GM19324 (cell line): ENCODE measurements at regions not wholly inside any gene's neighbourhood (a gene's known extent, or its start where the extent isn't known, plus 50 kb on each side); places are given as distances from the start of the nearest gene placed in this dataset.

Experiments
- ATAC-seq: cut with Tn5 transposase; IDR thresholded peaks from one replicate; pipeline ENCODE4 v1.9.1; 2021; ENCODE audit warnings: mild to moderate bottlenecking, moderate library complexity; ENCODE audit not compliant: unreplicated experiment, low FRiP score

DNA sequence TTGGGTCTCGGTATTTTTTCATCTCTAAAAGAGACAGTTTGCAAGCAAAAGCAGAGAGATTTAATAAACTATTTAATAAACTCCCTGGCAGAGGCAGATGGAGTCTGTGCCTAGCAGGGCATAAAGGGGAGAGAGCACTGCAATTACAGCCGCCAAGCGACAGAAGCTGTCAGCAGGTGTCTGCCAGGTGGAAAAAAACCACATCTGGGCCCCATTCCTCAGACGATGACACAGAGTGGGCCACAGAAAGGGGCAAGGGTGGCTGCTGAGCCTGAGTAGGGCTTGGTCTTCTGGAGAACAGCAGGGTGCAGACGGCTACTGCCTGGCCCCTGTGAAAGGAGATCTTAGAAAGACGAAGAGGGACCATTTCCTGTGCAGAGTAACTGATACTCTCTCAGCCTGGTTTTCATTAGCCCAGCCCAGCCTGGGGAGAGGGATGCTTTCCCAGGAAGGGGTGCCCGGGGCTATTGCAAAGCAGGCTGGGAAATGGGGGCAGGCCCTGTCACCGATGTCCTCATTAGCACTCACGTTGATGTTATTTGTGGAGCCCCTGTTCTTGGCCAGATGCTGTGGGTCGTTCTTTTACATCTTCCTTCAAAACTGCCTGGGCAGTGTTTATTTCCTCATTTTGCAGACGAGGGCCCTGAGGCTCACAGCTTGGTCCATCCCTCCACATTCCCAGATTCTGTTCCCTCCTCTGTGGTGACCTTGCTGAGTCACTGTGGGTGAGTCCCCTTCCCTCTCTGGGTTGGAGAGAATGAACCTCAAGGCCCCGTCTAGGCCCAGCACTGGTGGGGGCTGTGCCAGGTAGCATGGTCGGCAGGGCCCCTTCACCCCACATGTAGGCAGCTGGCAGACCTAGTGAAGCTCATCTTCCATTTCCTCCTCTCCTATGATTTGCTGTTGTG lies 472.7 kb downstream of the PTPRU start:
- ATAC-seq, result no peak

DNA sequence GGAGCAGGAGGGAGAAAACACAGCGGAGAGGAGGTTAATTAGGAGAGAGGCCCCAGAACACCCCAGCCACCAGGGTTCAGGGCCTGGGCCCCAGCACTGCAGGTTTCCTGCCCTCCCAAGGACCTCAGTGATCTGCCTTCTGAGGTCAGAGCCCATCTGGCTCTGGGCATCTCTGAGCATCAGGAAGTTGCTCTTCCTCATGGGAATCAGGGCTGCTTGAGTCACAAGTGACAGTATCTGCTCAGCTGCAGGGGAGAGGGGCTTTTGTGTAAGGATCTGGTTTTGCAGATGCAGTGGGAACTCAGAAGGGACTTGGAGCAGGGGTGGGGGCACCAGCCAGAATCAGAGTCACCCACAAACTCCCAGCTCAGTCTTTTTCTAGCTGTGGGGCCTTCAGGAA lies 472.1 kb downstream of the PTPRU start:
- ATAC-seq, result no peak

DNA sequence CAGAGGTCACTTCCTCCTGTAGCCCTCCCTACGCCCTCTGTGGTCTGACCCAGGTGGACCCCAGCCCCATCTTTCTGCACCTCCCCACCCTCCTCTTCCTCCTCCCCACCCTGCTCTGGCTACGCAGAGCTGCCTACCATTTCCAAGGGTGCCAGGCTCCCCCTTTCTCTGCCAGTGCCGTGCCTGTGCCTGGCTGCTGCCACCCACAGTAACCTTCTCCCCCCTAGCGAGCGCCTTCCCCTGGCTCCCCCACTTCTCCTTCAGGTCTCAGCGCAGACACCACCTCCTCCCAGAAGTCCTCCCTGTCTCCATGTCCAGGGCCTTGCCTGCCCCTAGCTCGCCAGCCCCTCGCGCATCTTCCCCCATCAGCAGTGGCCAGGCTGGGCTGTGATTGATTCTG lies 471.5 kb downstream of the PTPRU start:
- ATAC-seq, result no peak

DNA sequence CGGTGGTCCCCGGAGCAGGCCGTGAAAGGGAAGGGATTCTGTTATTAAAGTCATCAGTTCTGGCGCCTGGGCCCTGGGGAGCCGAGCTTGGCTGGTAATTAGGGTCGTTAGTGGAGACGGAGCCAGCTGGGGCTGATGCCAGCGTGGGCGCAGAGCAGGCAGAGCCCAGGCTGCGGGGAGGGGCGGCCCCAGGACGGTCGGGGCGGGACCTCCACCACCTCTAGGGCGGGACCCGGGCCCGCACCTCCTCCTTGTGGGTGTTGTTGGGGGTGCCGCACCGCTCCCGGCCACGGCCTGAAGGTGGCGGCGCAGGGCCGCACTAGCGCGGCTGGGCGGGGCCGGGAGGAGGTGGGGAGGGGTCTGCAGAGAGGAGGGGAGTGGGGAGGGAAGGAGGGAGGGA lies 470.6 kb downstream of the PTPRU start:
- ATAC-seq, result peak; percentile 41

DNA sequence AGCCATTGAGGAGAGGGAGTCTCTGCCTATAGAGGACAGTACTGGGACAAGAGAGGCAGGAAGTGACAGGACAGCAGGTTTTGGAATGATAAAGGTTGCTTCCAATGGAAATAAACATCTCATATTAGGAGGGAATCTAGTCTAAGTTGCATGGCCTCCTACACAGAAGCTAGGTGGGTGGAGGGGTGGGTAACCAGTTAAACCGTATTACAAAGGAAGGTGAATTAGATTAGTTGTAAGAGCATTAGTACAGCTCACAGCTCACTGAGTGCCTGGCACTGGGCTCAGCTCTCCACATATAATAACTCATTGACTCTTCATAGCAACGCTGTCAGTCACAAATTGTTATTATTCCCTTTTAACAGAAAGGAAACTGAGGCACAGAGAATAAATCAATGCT lies 468.1 kb downstream of the PTPRU start:
- no peak for ATAC-seq

DNA sequence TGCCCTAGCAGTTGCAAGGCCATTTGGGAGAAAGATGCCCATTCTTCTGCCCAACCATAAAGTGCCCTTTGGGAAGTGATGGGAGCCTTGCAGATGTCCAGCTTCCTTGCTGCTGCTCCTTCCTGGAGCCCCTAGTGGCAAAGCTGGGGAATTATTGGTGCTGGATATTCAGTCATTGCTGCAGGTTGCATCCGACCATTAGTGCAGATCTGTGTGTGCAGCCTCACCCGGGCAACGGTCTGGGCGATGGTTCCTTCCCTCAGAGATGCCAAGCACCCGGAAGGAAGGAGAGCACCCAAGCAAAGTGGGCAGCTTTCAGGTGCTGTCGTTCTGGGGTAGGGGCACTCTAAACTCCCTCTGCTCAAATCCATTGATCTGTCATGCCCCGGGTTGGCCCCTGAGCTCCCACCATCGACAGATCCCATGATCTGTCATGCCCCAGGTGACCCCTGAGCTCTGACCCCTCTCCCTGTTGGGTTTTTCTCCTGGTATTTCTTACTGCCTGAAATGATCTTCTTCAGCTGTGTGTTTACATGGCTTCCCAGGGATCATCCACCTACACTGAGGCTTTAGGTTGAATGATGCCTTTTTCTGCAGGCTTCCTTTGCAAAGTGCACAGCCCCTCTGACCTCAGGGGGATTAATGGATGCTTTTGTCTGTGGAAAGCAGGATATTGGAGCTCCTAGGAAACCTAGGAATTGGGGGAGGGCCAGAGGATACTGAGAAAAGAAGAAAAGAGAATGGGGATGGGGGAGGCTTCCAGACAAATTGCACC lies 467.5 kb downstream of the PTPRU start:
- ATAC-seq, result no peak

DNA sequence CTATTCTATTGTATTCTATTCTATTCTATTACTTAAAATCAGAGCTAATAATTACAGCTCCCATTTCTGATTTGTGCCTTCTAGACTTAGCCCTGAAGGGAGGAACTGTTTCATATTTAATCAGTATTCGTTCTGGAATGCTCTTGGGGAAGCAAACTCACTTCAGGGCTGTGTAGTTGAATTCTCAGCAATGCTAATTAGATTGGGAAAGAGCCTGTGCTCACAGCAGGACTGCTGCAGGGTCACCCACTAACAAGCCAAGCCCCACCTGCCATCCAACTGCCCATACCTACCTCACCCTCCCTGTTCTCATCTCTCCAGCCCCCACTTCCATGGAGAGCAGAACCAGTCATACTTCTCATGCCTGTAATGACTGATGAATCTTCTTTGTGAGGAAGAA lies 464.2 kb downstream of the PTPRU start:
- no peak for ATAC-seq

DNA sequence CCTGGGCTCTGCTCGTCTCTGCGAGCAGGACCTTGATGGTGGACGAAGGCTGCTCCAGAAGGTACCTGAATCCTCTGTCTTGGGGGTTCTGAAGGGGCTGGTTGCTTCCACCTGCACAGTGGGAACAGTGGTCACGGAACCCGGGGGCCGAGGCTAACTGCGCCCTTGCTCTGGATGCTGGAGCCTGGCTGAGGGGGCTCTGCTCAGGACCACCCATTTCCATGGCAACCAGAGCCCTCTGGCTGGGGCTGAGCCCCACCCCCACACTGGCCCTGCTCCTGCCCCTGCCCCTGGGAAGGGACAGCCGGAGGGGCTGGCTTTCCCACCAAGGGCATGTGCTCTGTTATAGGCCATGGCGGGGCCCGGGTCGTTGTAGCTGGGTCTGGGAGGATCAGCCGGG lies 462.3 kb downstream of the PTPRU start:
- no peak for ATAC-seq

DNA sequence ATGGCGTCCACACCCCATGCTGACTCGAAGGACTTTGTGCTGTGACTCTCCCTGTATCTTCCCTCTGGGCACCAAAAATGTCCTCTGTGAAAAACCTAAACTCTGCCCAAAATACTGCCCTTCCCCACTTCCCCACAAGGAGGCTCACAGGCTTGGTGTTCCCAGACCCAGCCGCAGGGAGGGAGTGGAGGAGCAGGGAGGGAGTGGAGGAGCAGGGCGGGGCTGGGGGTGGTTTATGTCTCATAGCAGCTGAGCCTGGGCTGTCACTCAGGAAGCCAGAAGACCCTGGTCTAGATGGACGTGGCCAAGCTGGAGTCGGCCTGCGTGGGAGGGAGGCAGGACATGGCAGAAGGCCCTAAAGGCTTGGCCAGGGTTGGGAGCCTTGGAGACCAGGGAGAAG lies 461.7 kb downstream of the PTPRU start:
- ATAC-seq, result no peak

DNA sequence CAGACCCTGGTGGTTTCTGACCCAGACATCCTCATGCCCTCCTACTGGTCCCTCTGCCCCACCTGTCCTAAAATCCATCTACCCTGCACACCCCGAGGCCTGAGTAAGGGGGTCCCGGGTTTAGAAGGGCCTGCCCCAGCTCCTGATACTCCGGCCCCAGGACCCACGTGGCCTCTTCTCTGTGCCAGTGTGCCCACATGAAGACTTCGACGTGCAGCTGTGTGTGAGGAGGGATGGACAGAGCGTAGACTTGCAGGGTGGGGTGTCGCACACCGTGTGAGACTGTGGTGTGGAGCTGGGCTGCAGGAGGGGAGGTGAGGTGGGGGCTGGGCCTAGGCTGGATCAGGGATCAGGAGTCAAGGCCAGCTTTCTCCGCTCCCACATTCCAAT lies 461.1 kb downstream of the PTPRU start:
- ATAC-seq, result no peak

DNA sequence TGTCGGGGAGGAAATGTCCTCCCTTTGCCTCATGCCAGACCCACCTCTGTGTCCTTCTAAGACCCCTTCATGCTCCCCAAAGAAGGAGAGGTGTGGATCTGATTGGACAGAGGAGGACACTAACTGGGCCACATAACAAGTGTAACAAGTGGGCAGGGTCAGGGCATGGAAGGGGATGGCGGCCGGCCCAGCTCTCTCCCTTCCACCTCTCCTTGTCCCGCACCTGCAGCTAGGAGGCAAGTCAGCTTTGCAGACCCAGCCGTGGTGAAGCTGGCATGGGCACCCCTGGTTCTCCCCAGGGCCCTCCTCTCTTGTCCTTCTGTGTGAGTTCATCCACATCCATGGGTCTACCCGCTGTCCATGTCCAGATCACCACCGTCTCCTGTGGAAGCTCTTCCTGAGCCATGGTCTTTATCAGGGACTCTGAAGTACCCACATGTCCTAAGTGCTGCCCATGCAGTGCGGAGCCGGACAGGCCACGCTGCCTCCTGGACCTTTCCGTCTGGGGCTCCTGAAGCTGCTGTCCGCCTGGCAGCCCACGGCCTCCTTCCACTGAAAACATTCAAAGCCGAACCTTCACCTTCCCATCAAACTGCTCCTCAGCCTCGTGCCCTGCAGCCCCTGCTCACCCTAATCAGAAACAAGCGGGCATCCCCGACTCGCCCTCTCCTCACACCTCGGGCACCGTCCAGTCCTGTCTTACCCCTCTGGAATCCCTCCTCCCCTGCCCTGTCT lies 460.5 kb downstream of the PTPRU start:
- no peak for ATAC-seq

DNA sequence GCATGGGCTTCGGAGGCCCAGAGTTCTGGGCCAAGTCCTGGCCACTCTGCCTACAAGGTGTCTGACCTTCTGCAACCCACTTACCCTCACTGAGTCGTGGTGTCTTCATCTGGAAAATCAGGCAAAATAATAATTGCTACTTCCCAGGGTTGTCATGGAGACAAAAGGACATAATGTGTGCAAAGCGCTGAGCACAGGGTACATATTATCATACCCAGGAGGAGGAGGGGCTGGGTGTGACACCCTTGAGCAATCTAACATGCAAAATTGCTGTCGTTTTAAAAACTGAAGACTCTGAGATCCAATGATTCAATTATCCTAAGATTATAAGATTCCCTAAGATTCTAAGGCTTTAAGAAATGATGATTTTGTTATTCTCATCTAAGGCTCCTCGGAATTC lies 459.5 kb downstream of the PTPRU start:
- no peak for ATAC-seq

DNA sequence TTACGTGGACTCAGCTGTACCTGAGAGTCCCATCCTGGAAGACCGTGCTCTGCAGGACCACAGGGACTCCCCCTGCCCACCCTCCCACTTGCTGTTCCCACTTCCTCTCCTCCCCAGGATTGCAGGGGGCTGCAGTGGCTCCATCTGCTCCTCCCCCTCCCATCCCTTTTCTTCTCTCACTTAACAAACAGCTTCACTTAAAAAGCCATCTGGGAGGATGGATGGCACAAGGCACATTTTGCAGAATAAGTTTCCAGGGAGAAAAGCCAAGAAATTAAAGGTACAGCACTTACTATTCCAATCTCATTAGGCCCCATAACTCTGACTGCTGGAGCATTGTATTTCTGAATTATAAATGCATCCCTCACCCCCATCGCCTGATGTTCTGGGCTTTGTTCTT lies 458.7 kb downstream of the PTPRU start:
- no peak for ATAC-seq

DNA sequence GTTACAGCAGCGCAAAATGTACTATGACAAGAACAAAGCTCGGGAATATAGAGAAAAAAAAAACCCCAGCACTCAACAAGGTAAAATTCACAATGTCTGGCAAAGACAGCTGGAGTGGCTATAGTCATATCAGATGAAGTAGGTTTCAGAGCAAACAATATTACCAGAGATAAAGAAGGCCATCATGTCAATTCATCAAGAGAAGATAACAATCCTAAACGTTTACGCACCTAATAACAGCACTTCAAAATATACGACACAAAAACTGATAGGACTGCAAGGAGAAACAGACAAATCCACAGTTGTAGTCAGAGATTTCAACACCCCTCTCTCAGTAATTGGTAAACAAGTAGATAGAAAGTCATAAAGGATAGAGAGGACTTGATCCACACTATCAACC lies 455.2 kb downstream of the PTPRU start:
- ATAC-seq, result no peak

DNA sequence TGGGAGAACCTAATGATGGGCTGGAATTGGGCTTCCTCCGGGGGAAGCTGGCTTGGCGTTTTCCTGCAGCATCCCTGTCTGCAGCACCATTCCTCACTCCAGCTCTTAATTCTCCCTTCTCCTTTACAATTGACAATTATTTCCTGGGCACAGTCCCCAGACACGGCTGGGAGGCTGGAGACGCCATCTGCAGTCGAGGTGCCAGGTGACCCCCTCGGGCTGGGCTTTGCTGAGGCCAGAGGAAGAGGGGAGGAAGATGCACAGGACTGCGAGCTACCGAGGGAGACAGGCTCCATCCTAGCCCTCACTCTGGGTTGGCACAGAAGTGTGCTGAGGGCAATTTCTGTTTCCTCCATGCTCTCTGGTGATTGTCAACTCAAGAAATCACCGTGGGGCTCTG lies 453.8 kb downstream of the PTPRU start:
- no peak for ATAC-seq

DNA sequence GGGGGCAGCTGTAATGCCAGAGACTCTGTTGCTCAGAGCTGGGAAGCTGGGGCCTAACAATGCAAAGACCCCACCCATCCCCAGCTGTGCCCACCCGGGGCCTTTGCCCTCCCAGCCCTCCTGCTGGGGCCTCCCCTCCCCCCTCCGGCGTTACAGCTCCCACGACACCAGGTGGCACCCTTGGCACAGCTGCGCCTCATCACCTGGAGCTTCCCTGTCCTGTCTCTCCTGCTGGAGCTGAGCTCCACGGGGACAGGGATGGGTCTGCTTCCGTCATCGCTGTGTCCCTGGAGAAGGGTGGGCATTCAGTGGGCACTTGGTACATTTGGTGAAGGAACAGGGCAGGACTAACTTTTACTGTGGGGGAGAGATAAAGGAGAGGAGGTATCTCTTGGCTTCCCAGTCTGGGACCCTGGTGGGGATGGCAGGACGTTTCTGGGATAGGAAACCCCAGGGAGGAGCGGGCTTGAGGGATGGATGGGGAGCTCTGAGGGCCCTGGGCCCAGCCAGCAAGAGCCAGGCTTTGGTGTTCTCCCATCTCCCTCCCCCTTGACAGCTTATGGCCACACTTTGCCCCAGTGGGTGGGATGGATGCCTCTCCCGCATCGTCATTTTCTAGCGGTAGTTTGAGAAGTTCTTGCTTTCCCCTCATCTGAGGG lies 453.2 kb downstream of the PTPRU start:
- ATAC-seq, result no peak

DNA sequence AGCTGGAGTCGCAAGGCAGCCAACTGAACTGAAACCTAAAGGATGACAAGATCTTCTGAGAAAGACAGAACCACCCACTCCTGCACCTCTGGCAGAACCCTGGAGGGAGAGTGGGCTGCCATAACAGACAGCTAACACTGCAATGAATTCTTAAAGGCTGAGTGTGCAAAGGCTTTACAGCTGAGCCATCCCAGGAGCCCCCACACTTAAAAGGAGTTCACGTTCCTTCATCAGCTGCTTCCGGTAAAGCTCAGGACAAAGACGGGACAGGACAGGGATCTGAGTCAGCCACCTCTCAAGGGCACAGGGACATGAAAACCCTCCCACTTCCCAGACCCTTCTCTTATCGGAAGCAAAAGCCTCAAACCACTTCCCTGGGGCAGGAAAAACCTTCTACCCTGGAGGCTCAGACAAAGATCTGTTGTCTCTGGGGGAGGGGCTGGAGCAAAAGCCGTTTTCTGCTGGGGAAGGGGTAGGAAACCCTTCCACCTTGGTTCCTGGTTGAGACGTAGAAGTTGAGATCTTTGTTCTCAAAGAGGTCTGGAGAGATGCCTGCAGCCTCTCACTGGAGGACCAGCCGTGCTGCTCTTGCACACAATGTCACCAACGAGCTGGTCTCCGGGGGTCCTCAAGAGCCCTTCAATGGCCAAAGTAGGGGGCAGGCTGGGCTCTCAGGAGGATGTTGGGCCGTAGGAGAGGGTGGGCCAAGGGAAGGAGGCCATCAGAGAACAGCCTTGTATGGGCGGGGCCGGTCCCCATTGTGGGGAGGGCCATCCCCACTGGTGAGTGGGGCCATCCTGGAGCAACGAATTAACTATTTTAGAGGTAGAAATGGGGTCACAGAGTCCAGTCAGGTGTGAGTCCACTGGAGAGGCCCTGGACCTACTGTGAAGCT lies 452.4 kb downstream of the PTPRU start:
- ATAC-seq, result no peak

DNA sequence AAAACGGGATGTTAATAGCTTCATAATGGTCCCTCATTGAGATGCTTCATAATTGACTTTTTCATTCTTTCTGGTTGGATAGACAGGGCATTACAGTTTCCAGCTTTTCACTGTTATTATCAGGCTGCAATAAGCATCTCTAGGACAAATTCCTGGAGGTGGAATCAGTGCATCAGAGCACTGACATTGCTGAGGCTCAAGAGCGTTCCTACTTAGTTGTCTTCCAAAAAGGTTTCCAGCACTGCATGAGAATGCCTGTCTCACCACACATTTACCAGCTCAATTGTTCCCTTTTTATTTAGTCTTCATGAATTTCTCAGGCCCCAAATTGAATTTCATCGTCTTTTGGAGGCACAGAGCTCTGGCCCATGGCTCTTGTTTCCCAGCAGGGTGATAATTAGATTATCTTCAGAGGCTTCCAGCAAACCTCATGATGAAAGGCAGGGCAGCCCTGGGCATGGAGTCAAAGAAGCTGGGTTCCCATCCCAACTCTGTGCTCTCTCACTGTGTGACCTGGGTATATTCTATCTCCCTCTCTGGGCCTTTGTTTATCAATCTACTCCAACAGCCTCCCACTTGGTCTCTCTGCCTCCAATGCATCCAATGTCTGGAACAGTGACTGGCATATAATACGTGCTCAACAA lies 451.4 kb downstream of the PTPRU start:
- ATAC-seq, result no peak

DNA sequence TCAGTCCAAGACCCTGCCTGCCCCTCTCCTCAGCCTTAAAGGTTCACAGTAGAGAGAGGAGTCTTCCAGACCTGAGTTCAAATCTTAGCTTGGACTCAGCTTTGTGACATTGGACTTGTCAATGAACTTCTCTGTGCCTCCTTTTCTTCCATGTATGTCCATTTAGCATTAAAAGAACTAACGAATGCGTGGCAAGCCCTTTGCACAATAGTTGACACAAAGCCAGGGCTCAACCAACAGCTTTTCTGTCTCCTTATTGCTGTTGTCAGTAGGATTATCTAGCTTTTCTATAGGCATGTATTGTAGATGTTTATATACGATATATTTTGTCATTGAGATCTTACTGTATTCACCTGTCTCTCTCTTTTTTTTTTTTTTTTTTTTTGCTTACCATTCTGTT lies 450.8 kb downstream of the PTPRU start:
- ATAC-seq, result no peak
